ENCODE measurements at regions not wholly inside any gene's neighbourhood (a gene's known extent, or its start where the extent isn't known, plus 50 kb on each side); places are given as distances from the start of the nearest gene placed in this dataset.

DNA sequence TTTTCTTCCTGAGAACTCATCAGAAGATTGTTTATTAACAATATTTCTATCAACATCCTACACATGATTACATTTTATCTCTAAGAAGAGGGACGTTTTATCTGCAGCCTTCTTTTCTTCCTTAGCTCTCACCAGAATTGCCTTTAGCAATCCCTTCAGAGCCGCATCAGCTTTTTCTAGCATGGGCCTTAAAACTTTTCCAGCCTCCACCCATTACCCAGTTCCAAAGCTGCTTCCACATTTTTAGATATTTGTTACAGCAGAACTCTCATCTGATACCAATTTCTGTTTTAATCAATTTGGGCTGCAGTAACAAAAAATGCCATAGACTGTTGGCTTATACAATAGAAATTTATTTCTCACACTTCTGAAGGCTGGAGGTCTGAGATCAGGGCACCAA is 281.5 kb downstream of the THBS2 start:
- TF ChIP-seq, protein P1, sequence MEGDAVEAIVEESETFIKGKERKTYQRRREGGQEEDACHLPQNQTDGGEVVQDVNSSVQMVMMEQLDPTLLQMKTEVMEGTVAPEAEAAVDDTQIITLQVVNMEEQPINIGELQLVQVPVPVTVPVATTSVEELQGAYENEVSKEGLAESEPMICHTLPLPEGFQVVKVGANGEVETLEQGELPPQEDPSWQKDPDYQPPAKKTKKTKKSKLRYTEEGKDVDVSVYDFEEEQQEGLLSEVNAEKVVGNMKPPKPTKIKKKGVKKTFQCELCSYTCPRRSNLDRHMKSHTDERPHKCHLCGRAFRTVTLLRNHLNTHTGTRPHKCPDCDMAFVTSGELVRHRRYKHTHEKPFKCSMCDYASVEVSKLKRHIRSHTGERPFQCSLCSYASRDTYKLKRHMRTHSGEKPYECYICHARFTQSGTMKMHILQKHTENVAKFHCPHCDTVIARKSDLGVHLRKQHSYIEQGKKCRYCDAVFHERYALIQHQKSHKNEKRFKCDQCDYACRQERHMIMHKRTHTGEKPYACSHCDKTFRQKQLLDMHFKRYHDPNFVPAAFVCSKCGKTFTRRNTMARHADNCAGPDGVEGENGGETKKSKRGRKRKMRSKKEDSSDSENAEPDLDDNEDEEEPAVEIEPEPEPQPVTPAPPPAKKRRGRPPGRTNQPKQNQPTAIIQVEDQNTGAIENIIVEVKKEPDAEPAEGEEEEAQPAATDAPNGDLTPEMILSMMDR (conservative IDR thresholded peaks at IDR 0.05) = no peak
- TF ChIP-seq ZFX (IDR thresholded peaks at IDR 0.05) = no peak
